A549 (cell line): ENCODE measurements at regions not wholly inside any gene's neighbourhood (a gene's known extent, or its start where the extent isn't known, plus 50 kb on each side); places are given as distances from the start of the nearest gene placed in this dataset.

Experiments
- ATAC-seq, 2 experiments: fragments of 200-7000 bp in 1 of 2; fragments of >200 bp in 1 of 2; cut with Nextera tagmentation in 1 of 2; cut with Tn5 transposase in 1 of 2; 3 replicates each; pipeline versions ENCODE4 v1.8.0 to v1.9.1; 2018 to 2020; ENCODE audit warnings: mild to moderate bottlenecking in 1 of 2, moderate library complexity in 1 of 2
- CTCF ChIA-PET: fragments of 300-600 bp; sonication (Branson Sonifier 250); formaldehyde crosslinking; extraction: SDS; loops from one replicate; lab custom pipeline; 2021; ENCODE audit warnings: antibody characterized with exemption, inconsistent platforms; lab: Yijun Ruan, JAX
- POLR2A ChIA-PET: fragments of 350-600 bp; formaldehyde crosslinking; extraction: SDS; loops from one replicate; lab custom pipeline; 2021; ENCODE audit warnings: antibody characterized with exemption, inconsistent platforms; lab: Yijun Ruan, JAX
- DNase-seq, 2 experiments: peaks; one replicate each; pipeline versions ENCODE4 v3.0.0 to v3.0.0-alpha.2; 2011 to 2016; ENCODE audit warnings: low read depth in 1 of 2, low spot score in 1 of 2
- FAIRE-seq: peaks from 2 replicates; lab custom pipeline; 2011; peaks lifted over from hg19 to GRCh38; lab: Jason Lieb, UNC
- H3K27ac ChIP-seq, 2 experiments: fragments of >200 bp; sonication (Bioruptor Twin); formaldehyde crosslinking; 3 replicates each; pipeline ENCODE4 v1.5.1; 2016 to 2017
- H3K4me1 ChIP-seq: fragments of >200 bp; sonication (Bioruptor Twin); formaldehyde crosslinking; 3 replicates; pipeline ENCODE4 v1.6.1; 2016
- H3K4me2 ChIP-seq: fragments of >200 bp; sonication (Bioruptor Twin); formaldehyde crosslinking; 3 replicates; pipeline ENCODE4 v1.6.1; 2016
- H3K4me3 ChIP-seq: fragments of >200 bp; sonication (Bioruptor Twin); formaldehyde crosslinking; 3 replicates; pipeline ENCODE4 v1.5.1; 2016
- H3K9me3 ChIP-seq: fragments of >200 bp; sonication (Bioruptor Twin); formaldehyde crosslinking; 3 replicates; pipeline ENCODE4 v1.6.1; 2016
- BCL3 ChIP-seq: fragments of >200 bp; sonication (Bioruptor Twin); formaldehyde crosslinking; IDR thresholded peaks from 3 replicates; pipeline ENCODE4 v1.6.1; 2016
- CBX2 ChIP-seq: fragments of 200-600 bp; sonication (generic); IDR thresholded peaks from 2 replicates; pipeline ENCODE4 v1.6.1; 2016; ENCODE audit warnings: low read depth, mild to moderate bottlenecking, borderline replicate concordance
- CBX8 ChIP-seq: fragments of 200-600 bp; sonication (generic); IDR thresholded peaks from 2 replicates; pipeline ENCODE4 v1.6.1; 2016
- CEBPB ChIP-seq, 2 experiments: fragments of >200 bp in 1 of 2; sonication (Bioruptor Twin) in 1 of 2; formaldehyde crosslinking in 1 of 2; IDR thresholded peaks; 2 replicates each; pipeline ENCODE4 v1.6.1; 2012 to 2016
- CHD4 ChIP-seq: fragments of 200-600 bp; sonication (generic); IDR thresholded peaks from 2 replicates; pipeline ENCODE4 v1.6.1; 2016; ENCODE audit warnings: antibody characterized with exemption, mild to moderate bottlenecking, borderline replicate concordance
- EHMT2 ChIP-seq: fragments of 200-600 bp; sonication (generic); IDR thresholded peaks from 2 replicates; pipeline ENCODE4 v1.6.1; 2016; ENCODE audit warnings: antibody characterized with exemption, low read depth, mild to moderate bottlenecking, moderate library complexity
- ELK1 ChIP-seq: fragments of 150-350 bp; IDR thresholded peaks from 2 replicates; pipeline ENCODE4 v1.6.1; 2014; ENCODE audit warnings: low read depth, mild to moderate bottlenecking, low read length
- EP300 ChIP-seq, 2 experiments: fragments of >200 bp; sonication (Bioruptor Twin); formaldehyde crosslinking; IDR thresholded peaks; 2 replicates in 1 of 2; 3 replicates in 1 of 2; pipeline ENCODE4 v1.6.1; 2016 to 2017
- FOSB ChIP-seq: fragments of 250-450 bp; sonication (Bioruptor Pico); IDR thresholded peaks from 2 replicates; pipeline ENCODE4 v1.5.0; 2020; ENCODE audit warnings: mild to moderate bottlenecking, moderate library complexity
- FOSL2 ChIP-seq, 2 experiments: fragments of 450-650 bp in 1 of 2; fragments of >200 bp in 1 of 2; sonication (Bioruptor Twin) in 1 of 2; formaldehyde crosslinking; IDR thresholded peaks; 2 replicates each; pipeline versions ENCODE4 v1.5.0 to v1.6.1; 2016 to 2020; ENCODE audit warnings: mild to moderate bottlenecking in 1 of 2, moderate library complexity in 1 of 2
- HDAC2 ChIP-seq: fragments of 200-600 bp; sonication (generic); IDR thresholded peaks from 2 replicates; pipeline ENCODE4 v1.6.1; 2016
- HOXA7 ChIP-seq: fragments of 250-450 bp; sonication (Bioruptor Pico); IDR thresholded peaks from 2 replicates; pipeline ENCODE4 v1.5.0; 2020; ENCODE audit warnings: mild to moderate bottlenecking, moderate library complexity
- HOXB13 ChIP-seq: fragments of 250-450 bp; sonication (Bioruptor Pico); IDR thresholded peaks from 2 replicates; pipeline ENCODE4 v1.5.0; 2020; ENCODE audit warnings: low read depth, mild to moderate bottlenecking, moderate library complexity
- HOXB5 ChIP-seq: fragments of 250-450 bp; sonication (Bioruptor Pico); IDR thresholded peaks from 2 replicates; pipeline ENCODE4 v1.5.0; 2020; ENCODE audit warnings: mild to moderate bottlenecking, moderate library complexity
- JUN ChIP-seq, 2 experiments: fragments of >200 bp; sonication (Bioruptor Twin); formaldehyde crosslinking; IDR thresholded peaks; 2 replicates in 1 of 2; 3 replicates in 1 of 2; pipeline ENCODE4 v1.6.1; 2016 to 2017
- KDM5A ChIP-seq: fragments of 200-600 bp; sonication (generic); IDR thresholded peaks from 2 replicates; pipeline ENCODE4 v1.6.1; 2016; ENCODE audit warnings: antibody characterized with exemption, mild to moderate bottlenecking
- MAZ ChIP-seq: fragments of 150-350 bp; IDR thresholded peaks from 2 replicates; pipeline ENCODE4 v1.6.1; 2014; ENCODE audit warnings: antibody characterized with exemption, low read depth, low read length, borderline replicate concordance
- MYC ChIP-seq: IDR thresholded peaks from 2 replicates; pipeline ENCODE4 v1.6.1; 2012; ENCODE audit warnings: mild to moderate bottlenecking, inconsistent platforms, low read length, improper control_type of control experiment, borderline replicate concordance
- NFE2L2 ChIP-seq: fragments of 150-350 bp; conservative IDR thresholded peaks from 2 replicates; pipeline ENCODE4 v1.6.1; 2014; ENCODE audit warnings: low read length
- NPAS2 ChIP-seq: fragments of 250-450 bp; sonication (Bioruptor Pico); IDR thresholded peaks from 2 replicates; pipeline ENCODE4 v1.8.0; 2022; ENCODE audit warnings: mild to moderate bottlenecking, moderate library complexity, borderline replicate concordance
- POLR2A ChIP-seq: IDR thresholded peaks from 2 replicates; pipeline ENCODE4 v1.6.1; 2012; ENCODE audit warnings: mild to moderate bottlenecking, low read length
- RAD21 ChIP-seq, 2 experiments: fragments of >200 bp in 1 of 2; sonication (Bioruptor Twin) in 1 of 2; formaldehyde crosslinking in 1 of 2; IDR thresholded peaks in 1 of 2; conservative IDR thresholded peaks in 1 of 2; 2 replicates in 1 of 2; 3 replicates in 1 of 2; pipeline ENCODE4 v1.6.1; 2012 to 2018; ENCODE audit warnings: inconsistent platforms in 1 of 2
- RCOR1 ChIP-seq: fragments of 150-350 bp; IDR thresholded peaks from 2 replicates; pipeline ENCODE4 v1.6.1; 2014; ENCODE audit warnings: antibody characterized with exemption, low read length, low read depth
- RNF2 ChIP-seq: fragments of 200-600 bp; sonication (generic); IDR thresholded peaks from 2 replicates; pipeline ENCODE4 v1.6.1; 2016; ENCODE audit warnings: low read depth, mild to moderate bottlenecking, antibody characterized with exemption, moderate library complexity, borderline replicate concordance
- ZC3H11A ChIP-seq: fragments of 450-650 bp; IDR thresholded peaks from 2 replicates; pipeline ENCODE4 v1.6.1; 2014; ENCODE audit warnings: antibody characterized with exemption, mild to moderate bottlenecking
- ZFP36 ChIP-seq: fragments of 450-650 bp; IDR thresholded peaks from 2 replicates; pipeline ENCODE4 v1.6.1; 2014; ENCODE audit warnings: borderline replicate concordance; ENCODE audit not compliant: partially characterized antibody
- ZNF302 ChIP-seq: fragments of 250-450 bp; sonication (Bioruptor Pico); IDR thresholded peaks from 2 replicates; pipeline ENCODE4 v1.9.0; 2021; ENCODE audit warnings: inconsistent platforms, mild to moderate bottlenecking, moderate library complexity
- WGBS: methylation state at CpG from one replicate; pipeline ENCODE4 v1.1.6; 2017; ENCODE audit errors: missing lambda C conversion rate; 5-methylcytosine and 5-hydroxymethylcytosine counted together
- TF ChIP-seq, protein P1 (sequence below): fragments of >200 bp; sonication (Bioruptor Twin); formaldehyde crosslinking; IDR thresholded peaks from 2 replicates; pipeline ENCODE4 v1.6.1; 2016
- TF ChIP-seq, protein P2 (sequence below): fragments of 250-450 bp; sonication (Bioruptor Pico); IDR thresholded peaks from 2 replicates; pipeline ENCODE4 v1.5.0; 2020; ENCODE audit warnings: low read depth, mild to moderate bottlenecking, moderate library complexity
- TF ChIP-seq, protein P3 (sequence below): fragments of 450-650 bp; IDR thresholded peaks from 2 replicates; pipeline ENCODE4 v1.6.1; 2014; ENCODE audit warnings: antibody characterized with exemption

DNA sequence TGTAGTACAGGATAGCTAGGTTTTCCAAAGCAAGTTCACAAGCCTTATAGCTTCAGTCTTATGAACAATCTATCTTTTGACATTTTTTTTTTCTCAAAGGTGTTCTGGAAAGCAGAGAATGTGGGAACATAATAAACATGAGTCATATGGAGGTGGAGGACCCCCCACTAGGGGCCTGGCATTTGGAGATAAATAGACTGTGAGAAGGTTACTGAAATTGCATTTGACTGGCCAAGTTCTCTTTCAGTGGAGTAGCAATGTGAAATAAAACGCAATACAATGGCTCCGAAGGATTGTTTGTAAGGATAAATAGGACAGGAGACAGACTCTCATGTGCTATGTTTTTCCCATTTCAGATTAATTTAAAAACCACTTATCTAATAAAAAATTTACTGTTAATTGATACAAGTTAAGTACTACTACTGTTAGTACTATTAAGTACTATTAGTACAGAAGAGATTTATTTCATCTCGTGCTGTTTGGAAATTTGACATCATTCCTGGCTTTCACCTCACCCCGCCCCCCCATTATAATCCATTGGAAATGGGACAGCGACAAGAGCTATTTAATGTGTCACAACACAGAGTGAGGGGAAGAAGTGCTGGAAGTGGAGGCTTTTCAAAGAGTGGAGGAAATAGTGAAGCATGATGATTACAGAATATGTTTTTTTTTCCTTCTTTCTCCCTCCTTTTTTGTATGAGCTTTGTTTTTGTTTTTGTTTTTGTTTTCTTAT is 122.6 kb upstream of the ID4 start:
- FAIRE-seq: no peak
- no peaks in the 10 kb centered on the region for H3K9me3 ChIP-seq
- no peak overlapping the region for H3K4me3 ChIP-seq
- CTCF ChIA-PET: no interaction called here
- H3K4me2 ChIP-seq: peak overlapping the region; percentile 35; the same call in 1 of the 3 replicates
- TF ChIP-seq KDM5A (no peak), RNF2 (no peak), NPAS2 (CRISPR knock-in tag) (no peak), HOXB5 (CRISPR knock-in tag) (no peak), FOSB (CRISPR knock-in tag) (no peak), ELK1 (no peak), CBX2 (no peak), RCOR1 (no peak), NFE2L2 (no peak), POLR2A (no peak), CEBPB (IDR thresholded peaks at IDR 0.05) (no peak), ZNF302 (CRISPR knock-in tag) (no peak), JUN (IDR thresholded peaks at IDR 0.05) (no peak)
- TF ChIP-seq, protein P1, sequence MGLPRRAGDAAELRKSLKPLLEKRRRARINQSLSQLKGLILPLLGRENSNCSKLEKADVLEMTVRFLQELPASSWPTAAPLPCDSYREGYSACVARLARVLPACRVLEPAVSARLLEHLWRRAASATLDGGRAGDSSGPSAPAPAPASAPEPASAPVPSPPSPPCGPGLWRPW: no peak
- POLR2A ChIA-PET: no interaction called here
- no peak for DNase-seq
- WGBS: 62% methylated on average over 5 of the region's 5 CpGs
- peaks cover 20% of the 10 kb centered on the region; the same call in 2 of the 3 replicates for H3K4me1 ChIP-seq
- no peak for ATAC-seq
- no peak overlapping the region for H3K27ac ChIP-seq

DNA sequence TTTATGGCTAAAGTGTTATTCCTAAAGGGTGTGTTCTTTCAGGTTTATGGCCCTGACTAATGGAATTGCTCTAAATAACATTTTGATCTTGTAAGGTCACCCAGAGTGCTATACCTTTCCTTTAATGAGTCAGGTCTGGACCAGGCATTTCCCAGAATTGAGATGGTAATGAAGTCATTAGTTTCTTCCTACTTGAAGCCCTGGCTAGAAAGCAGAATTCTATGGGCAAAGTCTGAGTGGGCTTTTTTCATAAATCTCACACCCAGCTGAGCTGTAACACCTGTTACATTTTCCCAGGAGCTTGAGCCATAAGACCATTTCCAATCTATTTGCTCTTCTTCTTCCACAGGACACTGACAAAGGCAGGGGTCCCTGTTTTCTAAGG is 122.0 kb upstream of the ID4 start:
- ChIA-PET POLR2A (no interaction called here), CTCF (no interaction called here)
- no peak for FAIRE-seq
- Histone ChIP-seq H3K9me3 (no peaks in the 10 kb centered on the region), H3K4me1 (peaks cover 20% of the 10 kb centered on the region; the same call in 2 of the 3 replicates), H3K27ac (no peak overlapping the region), H3K4me3 (no peak overlapping the region), H3K4me2 (peak overlapping the region; percentile 35; the same call in 2 of the 3 replicates)
- ATAC-seq: no peak
- TF ChIP-seq, protein P2, sequence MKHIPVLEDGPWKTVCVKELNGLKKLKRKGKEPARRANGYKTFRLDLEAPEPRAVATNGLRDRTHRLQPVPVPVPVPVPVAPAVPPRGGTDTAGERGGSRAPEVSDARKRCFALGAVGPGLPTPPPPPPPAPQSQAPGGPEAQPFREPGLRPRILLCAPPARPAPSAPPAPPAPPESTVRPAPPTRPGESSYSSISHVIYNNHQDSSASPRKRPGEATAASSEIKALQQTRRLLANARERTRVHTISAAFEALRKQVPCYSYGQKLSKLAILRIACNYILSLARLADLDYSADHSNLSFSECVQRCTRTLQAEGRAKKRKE (CRISPR knock-in tag): no peak
- TF ChIP-seq EHMT2 (no peak), HDAC2 (no peak), RAD21 (conservative IDR thresholded peaks at IDR 0.05 in 1 of 2, IDR thresholded peaks at IDR 0.05 in 1 of 2) (no peak), EP300 (IDR thresholded peaks at IDR 0.05) (no peak), HOXA7 (no peak), ZFP36 (no peak), FOSB (CRISPR knock-in tag) (no peak), MYC (no peak), BCL3 (no peak), RCOR1 (no peak), HOXB13 (CRISPR knock-in tag) (no peak), CHD4 (no peak), MAZ (no peak), FOSL2 (IDR thresholded peaks at IDR 0.05) (no peak), FOSL2 (CRISPR knock-in tag; IDR thresholded peaks at IDR 0.05) (no peak), ZC3H11A (no peak), CBX2 (no peak), CBX8 (no peak)
- TF ChIP-seq, protein P3, sequence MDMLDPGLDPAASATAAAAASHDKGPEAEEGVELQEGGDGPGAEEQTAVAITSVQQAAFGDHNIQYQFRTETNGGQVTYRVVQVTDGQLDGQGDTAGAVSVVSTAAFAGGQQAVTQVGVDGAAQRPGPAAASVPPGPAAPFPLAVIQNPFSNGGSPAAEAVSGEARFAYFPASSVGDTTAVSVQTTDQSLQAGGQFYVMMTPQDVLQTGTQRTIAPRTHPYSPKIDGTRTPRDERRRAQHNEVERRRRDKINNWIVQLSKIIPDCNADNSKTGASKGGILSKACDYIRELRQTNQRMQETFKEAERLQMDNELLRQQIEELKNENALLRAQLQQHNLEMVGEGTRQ: no peak
- TF ChIP-seq, protein P1: no peak
- no peak for DNase-seq
